ENCODE measurements at regions not wholly inside any gene's neighbourhood (a gene's known extent, or its start where the extent isn't known, plus 50 kb on each side); places are given as distances from the start of the nearest gene placed in this dataset.
A peak's percentile ranks its signal among the peaks of the same experiment; 100 is the strongest.

GRCh38 chr6:10031617-10032016 is 383.3 kb downstream of the TFAP2A start:
- no peaks in the 10 kb centered on the region for H3K36me3 ChIP-seq (replicated peaks in 1 of 2; ENCODE audit: control insufficient read depth in 1 of 2, insufficient read depth in 2 of 2, low read length in 2 of 2)
- no peaks in the 10 kb centered on the region for H3K9me3 ChIP-seq (replicated peaks in 1 of 2; ENCODE audit: control insufficient read depth in 1 of 2, insufficient read depth in 1 of 2, low read length in 2 of 2)
- no peak overlapping the region for H2AFZ ChIP-seq (ENCODE audit: insufficient read depth, low read depth, low read length, poor library complexity, severe bottlenecking)
- peaks cover 3 to 15% of the 10 kb centered on the region in 2 donors for H3K27me3 ChIP-seq (ENCODE audit: control insufficient read depth in 2 of 2, insufficient read depth in 2 of 2, low read length in 2 of 2)
- DNase-seq: no peak
- Mint-ChIP-seq H3K4me1 (no peaks in the 10 kb centered on the region), H3K9me3 (peaks cover 0 to 3% (median 0%) of the 10 kb centered on the region in 7 donors), H3K4me3 (no peak overlapping the region), H3K27ac (no peak overlapping the region), H3K27me3 (ENCODE audit: low read depth in 3 of 3) (peaks cover 6 to 11% (median 11%) of the 10 kb centered on the region in 3 donors), H3K36me3 (no peaks in the 10 kb centered on the region)
- no peaks in the 10 kb centered on the region for H4K20me1 ChIP-seq (ENCODE audit: insufficient read depth, low read length)
- H3K9ac ChIP-seq (ENCODE audit: insufficient read depth, low read length, poor library complexity, severe bottlenecking): no peak overlapping the region
- intact Hi-C loops (cut with micrococcal nuclease): loop anchor here in 1 of 2 donors (10.0 kb wide), 1 partner anchor 403 kb away; no protein-coding TSS in a partner anchor
- no peak overlapping the region for H3K27ac ChIP-seq (ENCODE audit: low read depth in 1 of 2, low read length in 2 of 2)
- no peak for TF ChIP-seq CTCF (IDR thresholded peaks at IDR 0.05)
- no peaks in the 10 kb centered on the region for H3K4me1 ChIP-seq (ENCODE audit: control insufficient read depth in 1 of 2, insufficient read depth in 2 of 2, low read length in 2 of 2)
- no peaks in the 10 kb centered on the region for H3K79me2 ChIP-seq (ENCODE audit: insufficient read depth, low read length)
- WGBS (ENCODE audit: insufficient coverage): 83% methylated on average over 1 of the region's 2 CpGs
- no peak overlapping the region for H3K4me2 ChIP-seq (replicated peaks; ENCODE audit: extremely low read depth, low read length, poor library complexity, severe bottlenecking)
- H3K4me3 ChIP-seq (replicated peaks in 1 of 3; ENCODE audit: low read depth in 2 of 3, low read length in 3 of 3): no peak overlapping the region

- no peak overlapping the region for H3K27ac Mint-ChIP-seq
- Histone ChIP-seq H3K79me2 (ENCODE audit: insufficient read depth, low read length) (no peaks in the 10 kb centered on the region), H3K4me1 (ENCODE audit: control insufficient read depth in 1 of 2, insufficient read depth in 2 of 2, low read length in 2 of 2) (no peaks in the 10 kb centered on the region), H3K9me3 (replicated peaks in 1 of 2; ENCODE audit: control insufficient read depth in 1 of 2, insufficient read depth in 1 of 2, low read length in 2 of 2) (no peaks in the 10 kb centered on the region), H3K9ac (ENCODE audit: insufficient read depth, low read length, poor library complexity, severe bottlenecking) (no peak overlapping the region), H2AFZ (ENCODE audit: insufficient read depth, low read depth, low read length, poor library complexity, severe bottlenecking) (no peak overlapping the region), H3K36me3 (replicated peaks in 1 of 2; ENCODE audit: control insufficient read depth in 1 of 2, insufficient read depth in 2 of 2, low read length in 2 of 2) (no peaks in the 10 kb centered on the region), H3K27me3 (ENCODE audit: control insufficient read depth in 2 of 2, insufficient read depth in 2 of 2, low read length in 2 of 2) (peaks cover 3 to 15% of the 10 kb centered on the region in 2 donors), H3K27ac (ENCODE audit: low read depth in 1 of 2, low read length in 2 of 2) (no peak overlapping the region), H3K4me3 (replicated peaks in 1 of 3; ENCODE audit: low read depth in 2 of 3, low read length in 3 of 3) (no peak overlapping the region), H4K20me1 (ENCODE audit: insufficient read depth, low read length) (no peaks in the 10 kb centered on the region), H3K4me2 (replicated peaks; ENCODE audit: extremely low read depth, low read length, poor library complexity, severe bottlenecking) (no peak overlapping the region)
- peak in 2 of 3 donors; percentile 25 to 32 for DNase-seq
- H3K9me3 Mint-ChIP-seq: peaks cover 0 to 3% (median 0%) of the 10 kb centered on the region in 7 donors
- WGBS (ENCODE audit: insufficient coverage): no CpG with 5 or more reads among the region's 8 CpGs
- no peaks in the 10 kb centered on the region for H3K4me1 Mint-ChIP-seq
- no peak overlapping the region for H3K4me3 Mint-ChIP-seq
- intact Hi-C loops (cut with micrococcal nuclease): loop anchor here in 1 of 2 donors (10.0 kb wide), 1 partner anchor 404 kb away; no protein-coding TSS in a partner anchor
- no peaks in the 10 kb centered on the region for H3K36me3 Mint-ChIP-seq
- peaks cover 6 to 13% (median 11%) of the 10 kb centered on the region in 3 donors for H3K27me3 Mint-ChIP-seq (ENCODE audit: low read depth in 3 of 3)
- peak; percentile 82 for TF ChIP-seq CTCF (IDR thresholded peaks at IDR 0.05)
These were observed 383.8 kb downstream of the TFAP2A start for GRCh38 chr6:10030942-10031537.
